C4-2B (cell line): ENCODE measurements at regions not wholly inside any gene's neighbourhood (a gene's known extent, or its start where the extent isn't known, plus 50 kb on each side); places are given as distances from the start of the nearest gene placed in this dataset.

Experiments
- H3K27ac ChIP-seq: fragments of 450-650 bp; 2 replicates; pipeline ENCODE4 v1.5.1; 2017
- CTCF ChIP-seq: fragments of 450-650 bp; conservative IDR thresholded peaks from 2 replicates; pipeline ENCODE4 v1.5.1; 2017; ENCODE audit warnings: mild to moderate bottlenecking
- ZFX ChIP-seq: fragments of 450-650 bp; IDR thresholded peaks from 2 replicates; pipeline ENCODE4 v1.6.1; 2017

GRCh38 chr2:239601201-239601851, 200.5 kb upstream of the HDAC4 start:
- TF ChIP-seq ZFX (no peak), CTCF (no peak)
- no peak overlapping the region for H3K27ac ChIP-seq

- H3K27ac ChIP-seq, result no peak overlapping the region
- TF ChIP-seq CTCF (no peak), ZFX (no peak)
Observed at GRCh38 chr2:239600650-239601049, 199.8 kb upstream of the HDAC4 start.

- TF ChIP-seq ZFX, result no peak
- TF ChIP-seq CTCF, result no peak
Observed at GRCh38 chr2:239600001-239600593, 199.3 kb upstream of the HDAC4 start.

GRCh38 chr2:239599299-239599698, 198.5 kb upstream of the HDAC4 start:
- TF ChIP-seq ZFX (no peak), CTCF (no peak)
- H3K27ac ChIP-seq, result no peak overlapping the region

More at GRCh38 chr2:239600001-239600593, 199.3 kb upstream of the HDAC4 start:
- no peak overlapping the region for H3K27ac ChIP-seq

- no peak overlapping the region for H3K27ac ChIP-seq
- TF ChIP-seq ZFX (no peak), CTCF (no peak)
Observed at GRCh38 chr2:239598732-239599090, 197.9 kb upstream of the HDAC4 start.

- no peak overlapping the region for H3K27ac ChIP-seq
- TF ChIP-seq CTCF, result no peak
- TF ChIP-seq ZFX, result no peak
Observed at GRCh38 chr2:239598011-239598731, 197.4 kb upstream of the HDAC4 start.

GRCh38 chr2:239597216-239597615, 196.4 kb upstream of the HDAC4 start:
- H3K27ac ChIP-seq, result no peak overlapping the region
- TF ChIP-seq CTCF (no peak), ZFX (no peak)
